ENCODE measurements at regions not wholly inside any gene's neighbourhood (a gene's known extent, or its start where the extent isn't known, plus 50 kb on each side); places are given as distances from the start of the nearest gene placed in this dataset.
A peak's percentile ranks its signal among the peaks of the same experiment; 100 is the strongest.

DNA sequence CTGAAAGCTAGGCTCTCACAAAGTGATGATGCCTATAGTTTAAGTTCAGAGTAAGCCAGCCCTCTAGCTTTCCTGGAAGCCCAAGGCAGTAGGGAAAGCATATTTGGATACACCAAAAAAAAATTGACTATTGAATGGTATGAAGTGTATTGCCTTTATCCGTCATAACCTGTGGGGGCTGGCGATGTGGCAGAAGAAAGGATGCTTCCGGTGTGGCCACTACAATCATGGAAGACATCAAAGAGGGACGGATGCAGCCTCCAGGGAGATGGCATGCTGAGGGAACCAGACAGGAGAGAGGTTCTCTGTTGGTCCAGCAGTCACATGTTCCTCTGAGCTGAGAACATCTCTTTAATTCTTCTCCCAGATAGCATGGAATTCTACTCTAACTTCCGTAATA is 170.3 kb downstream of the TMEM18 start:
- H3K36me3 ChIP-seq: no peaks in the 10 kb centered on the region
- no peaks in the 10 kb centered on the region for H3K27me3 ChIP-seq
- no peaks in the 10 kb centered on the region for H3K9me3 ChIP-seq
- TF ChIP-seq POLR2A (IDR thresholded peaks at IDR 0.05): no peak
- TF ChIP-seq, protein P1, sequence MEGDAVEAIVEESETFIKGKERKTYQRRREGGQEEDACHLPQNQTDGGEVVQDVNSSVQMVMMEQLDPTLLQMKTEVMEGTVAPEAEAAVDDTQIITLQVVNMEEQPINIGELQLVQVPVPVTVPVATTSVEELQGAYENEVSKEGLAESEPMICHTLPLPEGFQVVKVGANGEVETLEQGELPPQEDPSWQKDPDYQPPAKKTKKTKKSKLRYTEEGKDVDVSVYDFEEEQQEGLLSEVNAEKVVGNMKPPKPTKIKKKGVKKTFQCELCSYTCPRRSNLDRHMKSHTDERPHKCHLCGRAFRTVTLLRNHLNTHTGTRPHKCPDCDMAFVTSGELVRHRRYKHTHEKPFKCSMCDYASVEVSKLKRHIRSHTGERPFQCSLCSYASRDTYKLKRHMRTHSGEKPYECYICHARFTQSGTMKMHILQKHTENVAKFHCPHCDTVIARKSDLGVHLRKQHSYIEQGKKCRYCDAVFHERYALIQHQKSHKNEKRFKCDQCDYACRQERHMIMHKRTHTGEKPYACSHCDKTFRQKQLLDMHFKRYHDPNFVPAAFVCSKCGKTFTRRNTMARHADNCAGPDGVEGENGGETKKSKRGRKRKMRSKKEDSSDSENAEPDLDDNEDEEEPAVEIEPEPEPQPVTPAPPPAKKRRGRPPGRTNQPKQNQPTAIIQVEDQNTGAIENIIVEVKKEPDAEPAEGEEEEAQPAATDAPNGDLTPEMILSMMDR (IDR thresholded peaks at IDR 0.05): no peak
- TF ChIP-seq POLR2AphosphoS5 (IDR thresholded peaks at IDR 0.05; ENCODE audit: insufficient read depth in 1 of 2, low read depth in 1 of 2): no peak
- H3K4me1 ChIP-seq: no peaks in the 10 kb centered on the region
- no peak overlapping the region for H3K4me3 ChIP-seq
- no peak overlapping the region for H3K27ac ChIP-seq
- peak in 1 of 2 donors; percentile 20 for DNase-seq (ENCODE audit: extremely low spot score in 2 of 2)
- intact Hi-C loops (cut with DNase I): no loop called here

DNA sequence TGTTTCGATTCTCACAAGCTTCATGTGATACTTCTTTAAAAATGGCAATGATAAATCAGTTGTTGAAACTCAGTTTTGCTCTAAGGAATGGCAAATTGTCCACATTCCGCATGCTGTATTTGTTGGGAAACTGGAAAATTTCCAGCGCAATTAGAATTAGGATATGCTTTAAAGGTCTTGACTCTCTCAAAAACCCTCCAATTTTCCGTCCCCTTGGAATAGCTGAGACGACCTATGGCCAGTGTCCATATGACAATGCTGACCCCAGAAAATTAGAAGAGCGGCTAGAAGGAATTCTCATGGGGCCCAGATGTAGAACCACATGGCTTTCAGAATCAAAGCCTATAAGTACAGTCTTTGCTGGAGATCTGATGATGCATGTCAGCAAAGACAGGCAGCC is 170.8 kb downstream of the TMEM18 start:
- Histone ChIP-seq H3K4me1 (no peaks in the 10 kb centered on the region), H3K36me3 (no peaks in the 10 kb centered on the region), H3K27me3 (no peaks in the 10 kb centered on the region), H3K9me3 (no peaks in the 10 kb centered on the region), H3K4me3 (no peak overlapping the region), H3K27ac (no peak overlapping the region)
- intact Hi-C loops (cut with DNase I): no loop called here
- no peak for DNase-seq (ENCODE audit: extremely low spot score in 2 of 2)
- TF ChIP-seq POLR2AphosphoS5 (IDR thresholded peaks at IDR 0.05; ENCODE audit: insufficient read depth in 1 of 2, low read depth in 1 of 2): no peak

DNA sequence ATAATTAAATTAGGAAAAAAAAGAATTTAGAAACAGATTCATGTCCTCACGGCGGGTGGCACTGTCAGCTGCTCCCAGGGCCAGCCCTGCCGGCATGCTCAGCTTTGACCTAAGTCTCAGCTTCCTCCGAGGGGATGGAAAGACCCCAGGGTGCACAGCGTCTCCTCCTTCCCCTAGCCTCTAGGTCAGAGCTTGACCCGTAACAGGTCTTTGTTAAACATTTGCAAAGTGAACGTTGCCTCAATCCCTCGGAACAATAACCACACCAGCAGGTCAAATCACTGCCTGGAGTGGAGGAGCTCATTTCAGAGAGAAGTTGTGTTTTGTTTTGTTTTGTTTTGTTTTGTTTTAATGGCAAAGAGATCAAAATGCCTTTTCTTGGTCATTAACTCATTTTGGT is 171.3 kb downstream of the TMEM18 start:
- TF ChIP-seq POLR2AphosphoS5 (IDR thresholded peaks at IDR 0.05; ENCODE audit: insufficient read depth in 1 of 2, low read depth in 1 of 2) (no peak), POLR2A (IDR thresholded peaks at IDR 0.05) (no peak)
- TF ChIP-seq, protein P1 (IDR thresholded peaks at IDR 0.05): no peak
- Histone ChIP-seq H3K27ac (no peak overlapping the region), H3K36me3 (no peaks in the 10 kb centered on the region), H3K27me3 (no peaks in the 10 kb centered on the region), H3K4me1 (no peaks in the 10 kb centered on the region), H3K9me3 (no peaks in the 10 kb centered on the region), H3K4me3 (no peak overlapping the region)
- DNase-seq (ENCODE audit: extremely low spot score in 2 of 2): peak in 1 of 2 donors; percentile 27
- intact Hi-C loops (cut with DNase I): no loop called here

DNA sequence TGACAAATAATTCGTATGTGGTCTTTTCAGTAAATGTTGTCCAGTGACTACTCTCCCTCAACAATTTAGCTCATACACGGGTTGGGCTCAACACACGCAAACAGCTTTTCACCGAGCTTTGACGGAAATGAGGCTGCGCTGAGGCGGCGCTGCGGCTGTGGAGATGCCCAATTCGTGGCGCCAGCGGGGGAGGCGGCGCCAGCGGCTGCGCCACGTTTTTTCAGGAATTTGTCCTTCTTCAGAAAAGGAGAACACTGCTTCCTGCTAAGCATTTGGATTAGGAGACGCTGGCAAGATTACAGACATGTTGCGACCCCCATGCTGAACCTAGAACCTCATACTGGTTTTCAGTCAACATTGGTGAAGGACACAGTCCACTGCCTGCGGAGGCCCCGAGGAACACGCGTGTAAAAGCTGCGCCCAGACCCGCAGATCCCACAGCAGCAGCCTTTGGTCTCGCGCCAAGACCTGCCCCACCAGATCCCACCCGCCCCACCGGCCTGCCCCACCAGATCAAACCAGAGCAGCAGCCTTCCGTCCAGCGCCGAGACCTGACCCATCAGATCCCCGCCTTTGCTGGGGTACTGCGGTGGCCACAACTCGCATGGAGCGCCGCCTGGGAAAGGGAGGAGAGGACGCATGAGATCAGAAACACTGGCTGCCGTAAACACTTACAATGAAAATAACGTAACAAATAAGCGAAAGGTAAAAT is 173.8 kb downstream of the TMEM18 start:
- H3K4me1 ChIP-seq: no peaks in the 10 kb centered on the region
- H3K9me3 ChIP-seq: no peaks in the 10 kb centered on the region
- DNase-seq (ENCODE audit: extremely low spot score in 2 of 2): peak; percentile 49 to 64
- TF ChIP-seq, protein P1 (IDR thresholded peaks at IDR 0.05): no peak
- no peak for TF ChIP-seq POLR2AphosphoS5 (IDR thresholded peaks at IDR 0.05; ENCODE audit: insufficient read depth in 1 of 2, low read depth in 1 of 2)
- intact Hi-C loops (cut with DNase I): no loop called here
- no peaks in the 10 kb centered on the region for H3K27me3 ChIP-seq
- H3K27ac ChIP-seq: no peak overlapping the region
- no peaks in the 10 kb centered on the region for H3K36me3 ChIP-seq
- H3K4me3 ChIP-seq: no peak overlapping the region

DNA sequence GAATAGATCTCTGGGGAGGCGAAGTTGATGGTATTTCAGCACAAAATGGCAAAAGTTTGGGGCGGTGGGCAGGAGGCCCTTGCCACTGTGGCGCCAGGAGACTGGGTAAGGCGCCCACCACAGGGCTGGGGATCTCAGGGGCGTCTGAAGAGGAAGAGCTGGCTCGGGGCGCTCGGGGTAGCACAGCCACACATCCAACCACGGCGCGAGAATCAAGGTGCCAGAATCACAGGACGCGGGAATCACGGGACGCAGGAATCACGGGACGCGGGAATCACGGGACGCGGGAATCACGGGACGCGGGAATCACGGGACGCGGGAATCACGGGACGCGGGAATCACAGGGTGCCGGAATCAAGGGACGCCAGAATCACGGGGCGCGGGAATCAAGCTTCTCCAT is 174.4 kb downstream of the TMEM18 start:
- no peak overlapping the region for H3K4me3 ChIP-seq
- no peaks in the 10 kb centered on the region for H3K9me3 ChIP-seq
- no peak for TF ChIP-seq POLR2A (IDR thresholded peaks at IDR 0.05)
- TF ChIP-seq POLR2AphosphoS5 (IDR thresholded peaks at IDR 0.05; ENCODE audit: insufficient read depth in 1 of 2, low read depth in 1 of 2): no peak
- TF ChIP-seq, protein P1 (IDR thresholded peaks at IDR 0.05): no peak
- no peaks in the 10 kb centered on the region for H3K4me1 ChIP-seq
- intact Hi-C loops (cut with DNase I): no loop called here
- H3K27ac ChIP-seq: no peak overlapping the region
- DNase-seq (ENCODE audit: extremely low spot score in 2 of 2): no peak
- H3K27me3 ChIP-seq: no peaks in the 10 kb centered on the region
- no peaks in the 10 kb centered on the region for H3K36me3 ChIP-seq

Data from vagina (tissue), 2 donors.